NCI-H2171 treated with DMSO at 0.1 percent for 48 hours (cell line): ENCODE measurements at regions not wholly inside any gene's neighbourhood (a gene's known extent, or its start where the extent isn't known, plus 50 kb on each side); places are given as distances from the start of the nearest gene placed in this dataset.

Experiments used
- DNase-seq: peaks from one replicate; lab custom pipeline; 2025; lab: John Stamatoyannopoulos, UW

GRCh38 chr6:104064876-104065275 lies 794.8 kb downstream of the HACE1 start:
- no peak for DNase-seq

- no peak for DNase-seq
Observed at GRCh38 chr6:104050455-104050854, 809.3 kb downstream of the HACE1 start.

GRCh38 chr6:104046426-104046825 lies 813.3 kb downstream of the HACE1 start:
- no peak for DNase-seq

- DNase-seq: no peak
Observed at GRCh38 chr6:104031346-104031745, 828.4 kb downstream of the HACE1 start.

- no peak for DNase-seq
Observed at GRCh38 chr6:104022126-104022525, 837.6 kb downstream of the HACE1 start.

- DNase-seq: no peak
Observed at GRCh38 chr6:104019075-104019753, 840.5 kb downstream of the HACE1 start.

GRCh38 chr6:104017410-104018381 lies 842.0 kb downstream of the HACE1 start:
- DNase-seq: no peak

GRCh38 chr6:104014163-104014959 lies 845.4 kb downstream of the HACE1 start:
- no peak for DNase-seq

- no peak for DNase-seq
Observed at GRCh38 chr6:104013312-104013971, 846.3 kb downstream of the HACE1 start.

GRCh38 chr6:104010897-104011296 lies 848.8 kb downstream of the HACE1 start:
- no peak for DNase-seq

- no peak for DNase-seq
Observed at GRCh38 chr6:104003803-104004516, 855.8 kb downstream of the HACE1 start.

GRCh38 chr6:103995571-103995970 lies 864.1 kb downstream of the HACE1 start:
- DNase-seq: no peak

GRCh38 chr6:103983860-103984259 lies 875.9 kb downstream of the HACE1 start:
- DNase-seq: no peak

- DNase-seq: no peak
Observed at GRCh38 chr6:103983011-103983410, 876.7 kb downstream of the HACE1 start.

- DNase-seq: no peak
Observed at GRCh38 chr6:103982574-103982973, 877.1 kb downstream of the HACE1 start.

- no peak for DNase-seq
Observed at GRCh38 chr6:103979308-103979707, 880.4 kb downstream of the HACE1 start.

- DNase-seq: no peak
Observed at GRCh38 chr6:103937389-103937788, 922.3 kb downstream of the HACE1 start.

- DNase-seq: no peak
Observed at GRCh38 chr6:103925317-103925716, 934.4 kb downstream of the HACE1 start.

GRCh38 chr6:103910018-103910417 lies 949.7 kb downstream of the HACE1 start:
- DNase-seq: no peak

GRCh38 chr6:103908898-103909297 lies 950.8 kb downstream of the HACE1 start:
- DNase-seq: no peak

GRCh38 chr6:103895136-103895535 lies 964.6 kb downstream of the HACE1 start:
- DNase-seq: no peak
